NCI-H2196 treated with DMSO at 0.1 percent for 48 hours (cell line): ENCODE measurements at regions not wholly inside any gene's neighbourhood (a gene's known extent, or its start where the extent isn't known, plus 50 kb on each side); places are given as distances from the start of the nearest gene placed in this dataset.

Experiments used
- DNase-seq: peaks from one replicate; lab custom pipeline; 2025; ENCODE audit not compliant: unreplicated experiment; lab: John Stamatoyannopoulos, UW

- DNase-seq, result no peak
Measured at GRCh38 chr13:99123101-99124045, 77.3 kb upstream of the UBAC2 start.

- no peak for DNase-seq
Measured at GRCh38 chr13:99124046-99124400, 76.6 kb upstream of the UBAC2 start.

GRCh38 chr13:99124794-99125316, 75.8 kb upstream of the UBAC2 start:
- DNase-seq, result no peak

GRCh38 chr13:99125326-99125915, 75.2 kb upstream of the UBAC2 start:
- DNase-seq, result no peak

GRCh38 chr13:99126821-99127220, 73.8 kb upstream of the UBAC2 start:
- DNase-seq, result no peak

GRCh38 chr13:99129050-99129449, 71.6 kb upstream of the UBAC2 start:
- DNase-seq, result no peak

GRCh38 chr13:99129951-99130350, 70.7 kb upstream of the UBAC2 start:
- no peak for DNase-seq

GRCh38 chr13:99131410-99131809, 69.2 kb upstream of the UBAC2 start:
- DNase-seq, result no peak

GRCh38 chr13:99132295-99132835, 68.3 kb upstream of the UBAC2 start:
- no peak for DNase-seq

- no peak for DNase-seq
Measured at GRCh38 chr13:99133230-99133629, 67.4 kb upstream of the UBAC2 start.

GRCh38 chr13:99133848-99134247, 66.8 kb upstream of the UBAC2 start:
- DNase-seq, result no peak

GRCh38 chr13:99135591-99135990, 65.1 kb upstream of the UBAC2 start:
- no peak for DNase-seq

- no peak for DNase-seq
Measured at GRCh38 chr13:99136427-99136954, 64.2 kb upstream of the UBAC2 start.

GRCh38 chr13:99140831-99141230, 59.8 kb upstream of the UBAC2 start:
- DNase-seq, result no peak

- no peak for DNase-seq
Measured at GRCh38 chr13:99143904-99144303, 56.8 kb upstream of the UBAC2 start.

- DNase-seq, result no peak
Measured at GRCh38 chr13:99144306-99144705, 56.3 kb upstream of the UBAC2 start.

GRCh38 chr13:99145461-99145860, 55.2 kb upstream of the UBAC2 start:
- no peak for DNase-seq

GRCh38 chr13:99150575-99151361, 49.9 kb upstream of the UBAC2 start:
- DNase-seq, result no peak
